ENCODE measurements at regions not wholly inside any gene's neighbourhood (a gene's known extent, or its start where the extent isn't known, plus 50 kb on each side); places are given as distances from the start of the nearest gene placed in this dataset.

GRCh38 chr18:40109252-40110049, 1845.6 kb upstream of the PIK3C3 start:
- Histone ChIP-seq H3K4me3 (no peak overlapping the region), H3K27ac (no peak overlapping the region), H3K4me1 (ENCODE audit: control insufficient read depth in 1 of 2, low read depth in 2 of 2) (no peaks in the 10 kb centered on the region), H3K9me3 (no peaks in the 10 kb centered on the region), H3K36me3 (no peaks in the 10 kb centered on the region), H3K27me3 (replicated peaks; ENCODE audit: insufficient read depth) (no peaks in the 10 kb centered on the region)
- ATAC-seq (ENCODE audit: insufficient number of reproducible peaks, low FRiP score, low read depth) (no peak), DNase-seq (ENCODE audit: low spot score) (no peak)
- no peak for TF ChIP-seq CTCF (IDR thresholded peaks at IDR 0.05)

- DNase-seq (ENCODE audit: low spot score), result no peak
- no peaks in the 10 kb centered on the region for H3K4me1 ChIP-seq (ENCODE audit: control insufficient read depth in 1 of 2, low read depth in 2 of 2)
- TF ChIP-seq CTCF (IDR thresholded peaks at IDR 0.05), result no peak
- no peaks in the 10 kb centered on the region for H3K27me3 ChIP-seq (replicated peaks; ENCODE audit: insufficient read depth)
- no peak overlapping the region for H3K4me3 ChIP-seq
- no peaks in the 10 kb centered on the region for H3K36me3 ChIP-seq
- no peaks in the 10 kb centered on the region for H3K9me3 ChIP-seq
- H3K27ac ChIP-seq, result no peak overlapping the region
- no peak for ATAC-seq (ENCODE audit: insufficient number of reproducible peaks, low FRiP score, low read depth)
These were observed 1846.4 kb upstream of the PIK3C3 start for GRCh38 chr18:40108596-40108995.

- DNase-seq (ENCODE audit: low spot score) (no peak), ATAC-seq (ENCODE audit: insufficient number of reproducible peaks, low FRiP score, low read depth) (no peak)
- H3K27ac ChIP-seq, result no peak overlapping the region
- no peaks in the 10 kb centered on the region for H3K27me3 ChIP-seq (replicated peaks; ENCODE audit: insufficient read depth)
- no peaks in the 10 kb centered on the region for H3K9me3 ChIP-seq
- no peaks in the 10 kb centered on the region for H3K4me1 ChIP-seq (ENCODE audit: control insufficient read depth in 1 of 2, low read depth in 2 of 2)
- H3K4me3 ChIP-seq, result no peak overlapping the region
- H3K36me3 ChIP-seq, result no peaks in the 10 kb centered on the region
- TF ChIP-seq CTCF (IDR thresholded peaks at IDR 0.05), result no peak
These were observed 1852.1 kb upstream of the PIK3C3 start for GRCh38 chr18:40102903-40103302.

GRCh38 chr18:40099641-40100040, 1855.4 kb upstream of the PIK3C3 start:
- no peak for TF ChIP-seq CTCF (IDR thresholded peaks at IDR 0.05)

GRCh38 chr18:40096675-40097074, 1858.4 kb upstream of the PIK3C3 start:
- Histone ChIP-seq H3K4me1 (ENCODE audit: control insufficient read depth in 1 of 2, low read depth in 2 of 2) (no peaks in the 10 kb centered on the region), H3K27ac (no peak overlapping the region)
- no peak for TF ChIP-seq CTCF (IDR thresholded peaks at IDR 0.05)

More at GRCh38 chr18:40099641-40100040, 1855.4 kb upstream of the PIK3C3 start:
- no peak for DNase-seq (ENCODE audit: low spot score)
- Histone ChIP-seq H3K4me1 (ENCODE audit: control insufficient read depth in 1 of 2, low read depth in 2 of 2) (no peaks in the 10 kb centered on the region), H3K9me3 (no peaks in the 10 kb centered on the region), H3K27ac (no peak overlapping the region), H3K4me3 (no peak overlapping the region), H3K36me3 (no peaks in the 10 kb centered on the region), H3K27me3 (replicated peaks; ENCODE audit: insufficient read depth) (no peaks in the 10 kb centered on the region)
- no peak for ATAC-seq (ENCODE audit: insufficient number of reproducible peaks, low FRiP score, low read depth)

More at GRCh38 chr18:40096675-40097074, 1858.4 kb upstream of the PIK3C3 start:
- DNase-seq (ENCODE audit: low spot score) (no peak), ATAC-seq (ENCODE audit: insufficient number of reproducible peaks, low FRiP score, low read depth) (no peak)
- no peaks in the 10 kb centered on the region for H3K27me3 ChIP-seq (replicated peaks; ENCODE audit: insufficient read depth)
- no peaks in the 10 kb centered on the region for H3K9me3 ChIP-seq
- H3K4me3 ChIP-seq, result no peak overlapping the region
- H3K36me3 ChIP-seq, result no peaks in the 10 kb centered on the region
